ENCODE measurements at regions not wholly inside any gene's neighbourhood (a gene's known extent, or its start where the extent isn't known, plus 50 kb on each side); places are given as distances from the start of the nearest gene placed in this dataset.

DNA sequence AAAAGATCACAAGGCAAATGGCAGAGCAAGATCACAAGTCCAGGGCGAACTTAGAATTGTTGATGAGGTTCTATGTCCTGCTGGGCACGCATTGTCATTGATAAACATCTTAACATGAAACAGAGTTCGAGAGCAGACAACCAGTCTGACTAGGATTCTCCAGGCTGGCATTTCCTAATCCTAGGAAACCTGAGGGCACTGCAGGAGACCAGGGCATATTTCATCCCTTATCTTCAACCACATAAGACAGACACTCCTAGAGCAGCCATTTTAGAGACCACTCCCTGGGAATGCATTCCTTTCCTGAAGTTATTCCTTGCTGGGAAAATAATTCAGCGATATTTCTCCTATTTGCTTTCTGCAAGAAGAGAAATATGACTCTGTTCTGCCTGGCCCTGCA is 1199.9 kb downstream of the SI start (continued):
- TF ChIP-seq, protein P1, sequence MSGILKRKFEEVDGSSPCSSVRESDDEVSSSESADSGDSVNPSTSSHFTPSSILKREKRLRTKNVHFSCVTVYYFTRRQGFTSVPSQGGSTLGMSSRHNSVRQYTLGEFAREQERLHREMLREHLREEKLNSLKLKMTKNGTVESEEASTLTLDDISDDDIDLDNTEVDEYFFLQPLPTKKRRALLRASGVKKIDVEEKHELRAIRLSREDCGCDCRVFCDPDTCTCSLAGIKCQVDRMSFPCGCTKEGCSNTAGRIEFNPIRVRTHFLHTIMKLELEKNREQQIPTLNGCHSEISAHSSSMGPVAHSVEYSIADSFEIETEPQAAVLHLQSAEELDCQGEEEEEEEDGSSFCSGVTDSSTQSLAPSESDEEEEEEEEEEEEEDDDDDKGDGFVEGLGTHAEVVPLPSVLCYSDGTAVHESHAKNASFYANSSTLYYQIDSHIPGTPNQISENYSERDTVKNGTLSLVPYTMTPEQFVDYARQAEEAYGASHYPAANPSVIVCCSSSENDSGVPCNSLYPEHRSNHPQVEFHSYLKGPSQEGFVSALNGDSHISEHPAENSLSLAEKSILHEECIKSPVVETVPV (CRISPR knock-in tag; IDR thresholded peaks at IDR 0.05) = no peak
- no peak for TF ChIP-seq ESRRG (CRISPR knock-in tag; IDR thresholded peaks at IDR 0.05)
- no peak for TF ChIP-seq TCF4 (CRISPR knock-in tag; IDR thresholded peaks at IDR 0.05; ENCODE audit: borderline replicate concordance)
- no peak for TF ChIP-seq ZC3H10 (CRISPR knock-in tag; IDR thresholded peaks at IDR 0.05)
- no peak for TF ChIP-seq PPARA (CRISPR knock-in tag; IDR thresholded peaks at IDR 0.05; ENCODE audit: borderline replicate concordance)
- no peak for TF ChIP-seq ZFP3 (CRISPR knock-in tag; IDR thresholded peaks at IDR 0.05)
- no peak for TF ChIP-seq ZNF70 (CRISPR knock-in tag; IDR thresholded peaks at IDR 0.05)
- TF ChIP-seq RARB (CRISPR knock-in tag; IDR thresholded peaks at IDR 0.05) = no peak
- TF ChIP-seq, protein P2, sequence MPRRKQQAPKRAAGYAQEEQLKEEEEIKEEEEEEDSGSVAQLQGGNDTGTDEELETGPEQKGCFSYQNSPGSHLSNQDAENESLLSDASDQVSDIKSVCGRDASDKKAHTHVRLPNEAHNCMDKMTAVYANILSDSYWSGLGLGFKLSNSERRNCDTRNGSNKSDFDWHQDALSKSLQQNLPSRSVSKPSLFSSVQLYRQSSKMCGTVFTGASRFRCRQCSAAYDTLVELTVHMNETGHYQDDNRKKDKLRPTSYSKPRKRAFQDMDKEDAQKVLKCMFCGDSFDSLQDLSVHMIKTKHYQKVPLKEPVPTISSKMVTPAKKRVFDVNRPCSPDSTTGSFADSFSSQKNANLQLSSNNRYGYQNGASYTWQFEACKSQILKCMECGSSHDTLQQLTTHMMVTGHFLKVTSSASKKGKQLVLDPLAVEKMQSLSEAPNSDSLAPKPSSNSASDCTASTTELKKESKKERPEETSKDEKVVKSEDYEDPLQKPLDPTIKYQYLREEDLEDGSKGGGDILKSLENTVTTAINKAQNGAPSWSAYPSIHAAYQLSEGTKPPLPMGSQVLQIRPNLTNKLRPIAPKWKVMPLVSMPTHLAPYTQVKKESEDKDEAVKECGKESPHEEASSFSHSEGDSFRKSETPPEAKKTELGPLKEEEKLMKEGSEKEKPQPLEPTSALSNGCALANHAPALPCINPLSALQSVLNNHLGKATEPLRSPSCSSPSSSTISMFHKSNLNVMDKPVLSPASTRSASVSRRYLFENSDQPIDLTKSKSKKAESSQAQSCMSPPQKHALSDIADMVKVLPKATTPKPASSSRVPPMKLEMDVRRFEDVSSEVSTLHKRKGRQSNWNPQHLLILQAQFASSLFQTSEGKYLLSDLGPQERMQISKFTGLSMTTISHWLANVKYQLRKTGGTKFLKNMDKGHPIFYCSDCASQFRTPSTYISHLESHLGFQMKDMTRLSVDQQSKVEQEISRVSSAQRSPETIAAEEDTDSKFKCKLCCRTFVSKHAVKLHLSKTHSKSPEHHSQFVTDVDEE (CRISPR knock-in tag; IDR thresholded peaks at IDR 0.05) = no peak
- no peak for TF ChIP-seq ZNF8 (CRISPR knock-in tag; IDR thresholded peaks at IDR 0.05)
- TF ChIP-seq ARNTL (CRISPR knock-in tag; IDR thresholded peaks at IDR 0.05; ENCODE audit: borderline replicate concordance, low read depth) = no peak
- no peak for TF ChIP-seq ISL1 (CRISPR knock-in tag; IDR thresholded peaks at IDR 0.05)

DNA sequence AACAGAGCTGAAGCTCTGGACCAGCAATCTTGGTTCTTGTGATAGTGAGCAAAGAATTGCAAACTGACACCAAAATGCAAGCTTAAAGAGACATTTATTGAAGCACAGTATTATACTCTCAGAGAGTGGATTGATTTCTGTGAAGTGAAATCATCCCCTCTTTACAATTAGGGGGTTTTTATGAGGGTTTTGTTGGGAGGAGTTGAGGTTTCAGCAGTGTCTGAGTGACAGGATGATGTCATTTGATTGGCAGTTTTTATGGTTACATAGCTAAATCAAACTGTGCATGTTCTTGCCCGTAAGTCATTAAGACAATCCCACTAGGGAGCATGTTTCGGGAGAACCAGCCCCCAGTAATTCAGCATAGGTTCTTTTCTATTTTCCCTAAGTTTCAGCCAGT is 1200.5 kb downstream of the SI start:
- TF ChIP-seq ZC3H10 (CRISPR knock-in tag; IDR thresholded peaks at IDR 0.05) (no peak), GLIS3 (CRISPR knock-in tag; IDR thresholded peaks at IDR 0.05) (no peak)

DNA sequence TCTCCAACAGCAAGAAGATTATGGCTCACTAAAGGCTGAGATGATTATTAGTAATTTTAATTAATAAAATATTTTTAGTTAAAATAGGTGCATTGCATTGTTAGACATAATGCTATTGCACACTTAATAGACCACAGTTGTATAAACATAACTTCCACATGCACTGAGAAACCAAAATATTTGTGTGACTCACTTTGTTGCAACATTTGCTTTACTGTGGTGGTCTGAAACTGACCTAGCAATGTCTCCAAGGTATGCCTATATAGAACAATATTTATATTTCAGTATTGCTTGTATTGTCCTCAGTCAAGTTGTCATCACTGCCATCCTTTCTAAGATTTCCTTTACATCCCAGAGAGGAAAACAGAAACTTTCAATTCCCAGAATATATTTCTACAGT is 1215.2 kb downstream of the SI start:
- TF ChIP-seq ZNF565 (CRISPR knock-in tag; conservative IDR thresholded peaks at IDR 0.05; ENCODE audit: low read depth) (no peak), ZNF70 (CRISPR knock-in tag; IDR thresholded peaks at IDR 0.05) (no peak), ZNF8 (CRISPR knock-in tag; IDR thresholded peaks at IDR 0.05) (no peak), GLIS3 (CRISPR knock-in tag; IDR thresholded peaks at IDR 0.05) (no peak), ZFP30 (CRISPR knock-in tag; IDR thresholded peaks at IDR 0.05) (no peak), PPARA (CRISPR knock-in tag; IDR thresholded peaks at IDR 0.05; ENCODE audit: borderline replicate concordance) (no peak), SNAI2 (CRISPR knock-in tag; IDR thresholded peaks at IDR 0.05) (no peak), BACH2 (CRISPR knock-in tag; IDR thresholded peaks at IDR 0.05; ENCODE audit: borderline replicate concordance) (no peak), CSDC2 (CRISPR knock-in tag; IDR thresholded peaks at IDR 0.05) (no peak), RARB (CRISPR knock-in tag; IDR thresholded peaks at IDR 0.05) (no peak)
- TF ChIP-seq, protein P1 (CRISPR knock-in tag; IDR thresholded peaks at IDR 0.05) = no peak
- TF ChIP-seq, protein P3, sequence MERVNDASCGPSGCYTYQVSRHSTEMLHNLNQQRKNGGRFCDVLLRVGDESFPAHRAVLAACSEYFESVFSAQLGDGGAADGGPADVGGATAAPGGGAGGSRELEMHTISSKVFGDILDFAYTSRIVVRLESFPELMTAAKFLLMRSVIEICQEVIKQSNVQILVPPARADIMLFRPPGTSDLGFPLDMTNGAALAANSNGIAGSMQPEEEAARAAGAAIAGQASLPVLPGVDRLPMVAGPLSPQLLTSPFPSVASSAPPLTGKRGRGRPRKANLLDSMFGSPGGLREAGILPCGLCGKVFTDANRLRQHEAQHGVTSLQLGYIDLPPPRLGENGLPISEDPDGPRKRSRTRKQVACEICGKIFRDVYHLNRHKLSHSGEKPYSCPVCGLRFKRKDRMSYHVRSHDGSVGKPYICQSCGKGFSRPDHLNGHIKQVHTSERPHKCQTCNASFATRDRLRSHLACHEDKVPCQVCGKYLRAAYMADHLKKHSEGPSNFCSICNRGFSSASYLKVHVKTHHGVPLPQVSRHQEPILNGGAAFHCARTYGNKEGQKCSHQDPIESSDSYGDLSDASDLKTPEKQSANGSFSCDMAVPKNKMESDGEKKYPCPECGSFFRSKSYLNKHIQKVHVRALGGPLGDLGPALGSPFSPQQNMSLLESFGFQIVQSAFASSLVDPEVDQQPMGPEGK (CRISPR knock-in tag; IDR thresholded peaks at IDR 0.05; ENCODE audit: borderline replicate concordance) = no peak
- no peak for ATAC-seq

More for the DNA sequence above, 1200.5 kb downstream of the SI start:
- no peak for ATAC-seq

DNA sequence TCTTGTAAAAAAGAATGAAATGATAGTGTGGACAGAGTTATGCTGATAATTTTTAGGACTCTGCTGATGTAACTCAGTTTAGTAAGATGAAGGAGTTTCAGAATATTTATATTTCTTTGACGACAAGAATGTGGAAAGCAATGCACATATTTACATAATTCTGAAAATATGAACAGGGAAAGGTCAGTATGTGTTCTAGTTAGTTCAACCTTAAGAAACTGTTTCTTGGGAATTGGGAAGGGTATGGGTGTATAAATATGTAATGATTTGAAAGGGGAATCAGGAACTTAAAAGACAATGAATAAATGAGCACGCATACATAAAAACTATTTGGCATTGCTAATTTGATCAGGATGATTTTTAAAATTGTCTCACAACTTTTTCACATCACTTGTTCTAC is 1226.1 kb downstream of the SI start:
- TF ChIP-seq ZNF70 (CRISPR knock-in tag; IDR thresholded peaks at IDR 0.05) (no peak), TCF4 (CRISPR knock-in tag; IDR thresholded peaks at IDR 0.05; ENCODE audit: borderline replicate concordance) (no peak)
- TF ChIP-seq, protein P4, sequence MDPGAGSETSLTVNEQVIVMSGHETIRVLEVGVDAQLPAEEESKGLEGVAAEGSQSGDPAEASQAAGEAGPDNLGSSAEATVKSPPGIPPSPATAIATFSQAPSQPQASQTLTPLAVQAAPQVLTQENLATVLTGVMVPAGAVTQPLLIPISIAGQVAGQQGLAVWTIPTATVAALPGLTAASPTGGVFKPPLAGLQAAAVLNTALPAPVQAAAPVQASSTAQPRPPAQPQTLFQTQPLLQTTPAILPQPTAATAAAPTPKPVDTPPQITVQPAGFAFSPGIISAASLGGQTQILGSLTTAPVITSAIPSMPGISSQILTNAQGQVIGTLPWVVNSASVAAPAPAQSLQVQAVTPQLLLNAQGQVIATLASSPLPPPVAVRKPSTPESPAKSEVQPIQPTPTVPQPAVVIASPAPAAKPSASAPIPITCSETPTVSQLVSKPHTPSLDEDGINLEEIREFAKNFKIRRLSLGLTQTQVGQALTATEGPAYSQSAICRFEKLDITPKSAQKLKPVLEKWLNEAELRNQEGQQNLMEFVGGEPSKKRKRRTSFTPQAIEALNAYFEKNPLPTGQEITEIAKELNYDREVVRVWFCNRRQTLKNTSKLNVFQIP (CRISPR knock-in tag; IDR thresholded peaks at IDR 0.05; ENCODE audit: borderline replicate concordance, low read depth) = no peak
- ATAC-seq = no peak
